ENCODE measurements at regions not wholly inside any gene's neighbourhood (a gene's known extent, or its start where the extent isn't known, plus 50 kb on each side); places are given as distances from the start of the nearest gene placed in this dataset.

GRCh38 chr18:21991886-21992285 is 177.5 kb upstream of the GATA6 start:
- Histone ChIP-seq H3K27ac (no peak overlapping the region), H3K4me3 (no peak overlapping the region)
- DNase-seq (ENCODE audit: low spot score) = no peak
- TF ChIP-seq, protein P1, sequence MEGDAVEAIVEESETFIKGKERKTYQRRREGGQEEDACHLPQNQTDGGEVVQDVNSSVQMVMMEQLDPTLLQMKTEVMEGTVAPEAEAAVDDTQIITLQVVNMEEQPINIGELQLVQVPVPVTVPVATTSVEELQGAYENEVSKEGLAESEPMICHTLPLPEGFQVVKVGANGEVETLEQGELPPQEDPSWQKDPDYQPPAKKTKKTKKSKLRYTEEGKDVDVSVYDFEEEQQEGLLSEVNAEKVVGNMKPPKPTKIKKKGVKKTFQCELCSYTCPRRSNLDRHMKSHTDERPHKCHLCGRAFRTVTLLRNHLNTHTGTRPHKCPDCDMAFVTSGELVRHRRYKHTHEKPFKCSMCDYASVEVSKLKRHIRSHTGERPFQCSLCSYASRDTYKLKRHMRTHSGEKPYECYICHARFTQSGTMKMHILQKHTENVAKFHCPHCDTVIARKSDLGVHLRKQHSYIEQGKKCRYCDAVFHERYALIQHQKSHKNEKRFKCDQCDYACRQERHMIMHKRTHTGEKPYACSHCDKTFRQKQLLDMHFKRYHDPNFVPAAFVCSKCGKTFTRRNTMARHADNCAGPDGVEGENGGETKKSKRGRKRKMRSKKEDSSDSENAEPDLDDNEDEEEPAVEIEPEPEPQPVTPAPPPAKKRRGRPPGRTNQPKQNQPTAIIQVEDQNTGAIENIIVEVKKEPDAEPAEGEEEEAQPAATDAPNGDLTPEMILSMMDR (IDR thresholded peaks at IDR 0.05) = no peak

- no peak overlapping the region for H3K4me3 ChIP-seq
- TF ChIP-seq, protein P1 (IDR thresholded peaks at IDR 0.05) = no peak
- no peak overlapping the region for H3K27ac ChIP-seq
- DNase-seq (ENCODE audit: low spot score) = no peak
Measured at GRCh38 chr18:21996351-21996826, 173.0 kb upstream of the GATA6 start.

GRCh38 chr18:21997207-21998143 is 171.9 kb upstream of the GATA6 start:
- Histone ChIP-seq H3K4me3 (peak overlapping the region; percentile 33), H3K27ac (no peak overlapping the region)
- no peak for DNase-seq (ENCODE audit: low spot score)
- TF ChIP-seq, protein P1 (IDR thresholded peaks at IDR 0.05) = peak; percentile 73

- no peak for DNase-seq (ENCODE audit: low spot score)
- TF ChIP-seq, protein P1 (IDR thresholded peaks at IDR 0.05) = no peak
- Histone ChIP-seq H3K4me3 (no peak overlapping the region), H3K27ac (no peak overlapping the region)
Measured at GRCh38 chr18:21998486-21998885, 170.9 kb upstream of the GATA6 start.

DNA sequence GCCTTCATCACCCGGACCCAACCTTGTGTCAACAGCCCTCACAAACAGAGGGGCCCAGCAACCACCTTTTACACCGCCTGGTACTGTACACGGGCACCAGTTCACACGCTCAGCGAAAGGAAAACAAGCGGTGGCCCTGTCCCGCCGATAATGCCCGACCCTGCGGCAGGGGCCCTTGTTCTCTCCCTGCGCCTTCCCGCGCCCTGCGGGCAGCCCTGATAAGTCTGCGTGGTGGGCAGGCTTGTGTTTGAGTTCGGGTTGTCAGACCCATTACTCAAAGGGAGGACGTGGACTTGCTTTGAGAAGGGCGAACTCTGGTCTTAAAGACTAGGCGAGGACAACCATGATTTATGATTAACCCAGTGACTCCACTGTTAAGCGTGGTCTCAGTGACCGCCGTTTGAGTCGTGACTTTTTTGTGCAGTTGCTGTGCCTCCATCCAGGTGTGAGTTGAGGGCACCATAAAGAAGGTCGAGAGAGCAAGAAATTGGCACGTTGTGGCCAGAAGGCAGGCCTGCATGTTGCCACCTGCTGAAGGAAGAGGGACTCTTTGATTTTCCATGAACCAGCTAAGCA is 167.4 kb upstream of the GATA6 start:
- no peak overlapping the region for H3K4me3 ChIP-seq
- TF ChIP-seq, protein P1 (IDR thresholded peaks at IDR 0.05) = no peak
- no peak overlapping the region for H3K27ac ChIP-seq
- DNase-seq (ENCODE audit: low spot score) = no peak

DNA sequence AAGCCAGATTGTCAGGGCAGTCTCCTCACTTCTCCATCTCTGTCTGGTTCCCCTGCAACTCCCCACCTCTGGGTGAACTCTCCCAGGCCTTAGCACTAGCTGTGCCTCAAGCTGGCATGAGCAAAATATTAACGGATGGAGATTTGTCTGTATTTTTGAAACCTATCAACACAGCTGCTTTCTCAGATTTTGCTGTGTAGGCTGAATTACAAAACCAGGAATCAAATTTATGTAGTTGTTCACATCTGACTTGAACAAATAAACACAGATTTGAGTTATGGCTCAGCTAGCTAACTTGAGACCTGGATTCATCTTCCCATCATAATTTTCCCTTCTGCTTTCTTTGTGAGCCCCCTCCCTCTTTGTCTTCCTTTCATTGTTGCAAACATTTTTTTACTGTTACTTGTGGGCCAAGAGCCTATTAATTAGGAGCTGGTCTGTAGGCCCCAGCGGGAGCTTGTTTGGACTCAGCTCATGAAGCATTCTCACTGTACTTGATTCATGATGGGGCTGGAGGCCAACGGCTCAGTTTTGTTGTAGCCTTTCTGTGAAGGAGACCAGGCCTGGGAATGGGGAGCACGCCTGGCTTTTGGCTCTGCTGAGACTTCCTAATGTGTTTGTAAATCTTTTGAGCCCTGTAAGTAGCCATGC is 164.1 kb upstream of the GATA6 start:
- Histone ChIP-seq H3K27ac (no peak overlapping the region), H3K4me3 (no peak overlapping the region)
- TF ChIP-seq, protein P1 (IDR thresholded peaks at IDR 0.05) = no peak
- no peak for DNase-seq (ENCODE audit: low spot score)
